Body of pancreas (tissue), 4 donors: ENCODE measurements at regions not wholly inside any gene's neighbourhood (a gene's known extent, or its start where the extent isn't known, plus 50 kb on each side); places are given as distances from the start of the nearest gene placed in this dataset.

ENCODE experiments used
- ATAC-seq: fragments of 150-250 bp; one replicate; pipeline ENCODE4 v1.9.1; 2016
- DNase-seq, 4 donors: peaks; one replicate each; pipeline ENCODE4 v3.0.0-alpha.2; 2019
- H3K27ac ChIP-seq, 4 donors: fragments of 200-600 bp; sonication (generic); 1 replicate in 3 of 4; 2 replicates in 1 of 4; pipeline versions ENCODE4 v1.5.1 to v1.6.1; 2016 to 2019; ENCODE audit warnings: mild to moderate bottlenecking in 1 of 4, mixed read lengths in 1 of 4, moderate library complexity in 1 of 4
- H3K27me3 ChIP-seq, 2 donors: fragments of 200-600 bp; sonication (generic); one replicate each; pipeline ENCODE4 v1.6.0; 2016; ENCODE audit warnings: mild to moderate bottlenecking in 1 of 2
- H3K36me3 ChIP-seq, 2 donors: fragments of 200-600 bp; sonication (generic); replicated peaks in 1 of 2; 2 replicates each; pipeline ENCODE4 v1.5.1; 2016; ENCODE audit warnings: low read depth in 2 of 2; ENCODE audit not compliant: insufficient read depth in 1 of 2
- H3K4me1 ChIP-seq: fragments of 200-600 bp; sonication (generic); one replicate; pipeline ENCODE4 v1.6.0; 2016
- H3K4me3 ChIP-seq, 2 donors: fragments of 200-600 bp; sonication (generic); 1 replicate in 1 of 2; 2 replicates in 1 of 2; pipeline ENCODE4 v1.5.1; 2016 to 2019
- H3K9me3 ChIP-seq, 3 donors: fragments of 200-600 bp; sonication (generic); 1 replicate in 2 of 3; 2 replicates in 1 of 3; pipeline ENCODE4 v1.5.1; 2016
- CTCF ChIP-seq, 7 experiments: fragments of 450-650 bp in 4 of 7; fragments of 200-600 bp in 3 of 7; sonication (generic) in 3 of 7; IDR thresholded peaks; one replicate each; pipeline ENCODE4 v1.5.1; 2016 to 2019; ENCODE audit warnings: antibody characterized with exemption in 7 of 7
- POLR2A ChIP-seq, 3 donors: fragments of 450-650 bp; IDR thresholded peaks; one replicate each; pipeline ENCODE4 v1.6.1; 2016; ENCODE audit warnings: antibody characterized with exemption in 3 of 3, mild to moderate bottlenecking in 2 of 3
- WGBS, 2 donors: methylation state at CpG; one replicate each; pipeline ENCODE4 v1.1.5; 2017; 5-methylcytosine and 5-hydroxymethylcytosine counted together
- intact Hi-C: fragments of 100-400 bp; cut with DNase I; formaldehyde crosslinking; loops from one replicate; pipeline ENCODE4 v1.15.1; 2023

GRCh38 chr1:168811176-168811575 lies 82.2 kb upstream of the DPT start:
- intact Hi-C loops, result no loop called here
- DNase-seq (no peak), ATAC-seq (no peak)
- Histone ChIP-seq H3K4me3 (no peak overlapping the region), H3K4me1 (no peaks in the 10 kb centered on the region), H3K27me3 (no peaks in the 10 kb centered on the region), H3K36me3 (no peaks in the 10 kb centered on the region), H3K27ac (no peak overlapping the region), H3K9me3 (no peaks in the 10 kb centered on the region)
- no peak for TF ChIP-seq CTCF (IDR thresholded peaks at IDR 0.05)
- 91 to 92% methylated on average over 3 of the region's 3 CpGs for WGBS, 2 donors

- Histone ChIP-seq H3K9me3 (no peaks in the 10 kb centered on the region), H3K4me1 (no peaks in the 10 kb centered on the region), H3K27ac (no peak overlapping the region), H3K36me3 (no peaks in the 10 kb centered on the region), H3K27me3 (no peaks in the 10 kb centered on the region), H3K4me3 (no peak overlapping the region)
- intact Hi-C loops, result no loop called here
- 89 to 92% methylated on average over 3 of the region's 3 CpGs for WGBS, 2 donors
- no peak for TF ChIP-seq CTCF (IDR thresholded peaks at IDR 0.05)
- no peak for TF ChIP-seq POLR2A (IDR thresholded peaks at IDR 0.05)
- no peak for ATAC-seq
- no peak for DNase-seq
Measured at GRCh38 chr1:168819668-168820067, 90.7 kb upstream of the DPT start.

- DNase-seq (no peak), ATAC-seq (no peak)
- Histone ChIP-seq H3K9me3 (no peaks in the 10 kb centered on the region), H3K27ac (no peak overlapping the region), H3K4me3 (no peak overlapping the region), H3K27me3 (no peaks in the 10 kb centered on the region), H3K4me1 (no peaks in the 10 kb centered on the region), H3K36me3 (no peaks in the 10 kb centered on the region)
- TF ChIP-seq CTCF (IDR thresholded peaks at IDR 0.05) (no peak), POLR2A (IDR thresholded peaks at IDR 0.05) (no peak)
- 55 to 57% methylated on average over 2 of the region's 2 CpGs for WGBS, 2 donors
- intact Hi-C loops, result no loop called here
Measured at GRCh38 chr1:168821434-168821833, 92.4 kb upstream of the DPT start.

GRCh38 chr1:168822911-168823310 lies 93.9 kb upstream of the DPT start:
- TF ChIP-seq POLR2A (IDR thresholded peaks at IDR 0.05), result no peak
- no peak for TF ChIP-seq CTCF (IDR thresholded peaks at IDR 0.05)
- H3K36me3 ChIP-seq, result no peaks in the 10 kb centered on the region
- no peaks in the 10 kb centered on the region for H3K4me1 ChIP-seq
- H3K27ac ChIP-seq, result no peak overlapping the region
- no peak overlapping the region for H3K4me3 ChIP-seq
- 80 to 83% methylated on average over 2 of the region's 2 CpGs for WGBS, 2 donors
- ATAC-seq (no peak), DNase-seq (no peak)
- H3K27me3 ChIP-seq, result no peaks in the 10 kb centered on the region
- H3K9me3 ChIP-seq, result no peaks in the 10 kb centered on the region
- intact Hi-C loops, result no loop called here

- H3K4me1 ChIP-seq, result no peaks in the 10 kb centered on the region
- TF ChIP-seq CTCF (IDR thresholded peaks at IDR 0.05) (no peak), POLR2A (IDR thresholded peaks at IDR 0.05) (no peak)
- no peaks in the 10 kb centered on the region for H3K36me3 ChIP-seq
- H3K4me3 ChIP-seq, result no peak overlapping the region
- WGBS, 2 donors, result 80 to 83% methylated on average over 4 of the region's 4 CpGs
- H3K9me3 ChIP-seq, result no peaks in the 10 kb centered on the region
- ATAC-seq (no peak), DNase-seq (no peak)
- intact Hi-C loops, result no loop called here
- no peak overlapping the region for H3K27ac ChIP-seq
- no peaks in the 10 kb centered on the region for H3K27me3 ChIP-seq
Measured at GRCh38 chr1:168823988-168824387, 95.0 kb upstream of the DPT start.
